ENCODE measurements at regions not wholly inside any gene's neighbourhood (a gene's known extent, or its start where the extent isn't known, plus 50 kb on each side); places are given as distances from the start of the nearest gene placed in this dataset.
"Not testable (repeated sequence)": the region's sequence is repeated elsewhere in the genome, so short reads cannot be mapped to it uniquely, and the experiment has no call there.

- H3K27me3 ChIP-seq (ENCODE audit: insufficient read depth, low read length): no peaks in the 10 kb centered on the region
- H2AFZ ChIP-seq (ENCODE audit: low read depth, low read length): no peak overlapping the region
- H3K4me3 ChIP-seq (ENCODE audit: low read length): no peak overlapping the region
Measured at GRCh38 chr10:23754179-23754578, 315.3 kb downstream of the OTUD1 start.

GRCh38 chr10:23754941-23755340 is 316.1 kb downstream of the OTUD1 start:
- Histone ChIP-seq H3K27me3 (ENCODE audit: insufficient read depth, low read length) (no peaks in the 10 kb centered on the region), H3K4me3 (ENCODE audit: low read length) (no peak overlapping the region), H2AFZ (ENCODE audit: low read depth, low read length) (no peak overlapping the region), H3K36me3 (ENCODE audit: insufficient read depth, low read length) (no peaks in the 10 kb centered on the region), H3K4me1 (ENCODE audit: insufficient read depth, low read length) (no peaks in the 10 kb centered on the region), H3K9me3 (ENCODE audit: low read length) (no peaks in the 10 kb centered on the region)

More at GRCh38 chr10:23754179-23754578, 315.3 kb downstream of the OTUD1 start:
- Histone ChIP-seq H3K9me3 (ENCODE audit: low read length) (no peaks in the 10 kb centered on the region), H3K36me3 (ENCODE audit: insufficient read depth, low read length) (no peaks in the 10 kb centered on the region), H3K4me1 (ENCODE audit: insufficient read depth, low read length) (no peaks in the 10 kb centered on the region)

- Histone ChIP-seq H3K9me3 (ENCODE audit: low read length) (no peaks in the 10 kb centered on the region), H3K4me3 (ENCODE audit: low read length) (no peak overlapping the region), H3K27me3 (ENCODE audit: insufficient read depth, low read length) (no peaks in the 10 kb centered on the region), H3K36me3 (ENCODE audit: insufficient read depth, low read length) (no peaks in the 10 kb centered on the region), H3K4me1 (ENCODE audit: insufficient read depth, low read length) (no peaks in the 10 kb centered on the region), H2AFZ (ENCODE audit: low read depth, low read length) (no peak overlapping the region)
Measured at GRCh38 chr10:23755556-23755955, 316.7 kb downstream of the OTUD1 start.

GRCh38 chr10:23768281-23768680 is 329.4 kb downstream of the OTUD1 start:
- H2AFZ ChIP-seq (ENCODE audit: low read depth, low read length): no peak overlapping the region

GRCh38 chr10:23777153-23777552 is 338.3 kb downstream of the OTUD1 start:
- Histone ChIP-seq H3K36me3 (ENCODE audit: insufficient read depth, low read length) (no peaks in the 10 kb centered on the region), H2AFZ (ENCODE audit: low read depth, low read length) (no peak overlapping the region), H3K4me3 (ENCODE audit: low read length) (no peak overlapping the region), H3K9me3 (ENCODE audit: low read length) (no peaks in the 10 kb centered on the region), H3K27me3 (ENCODE audit: insufficient read depth, low read length) (no peaks in the 10 kb centered on the region), H3K4me1 (ENCODE audit: insufficient read depth, low read length) (no peaks in the 10 kb centered on the region)

More at GRCh38 chr10:23768281-23768680, 329.4 kb downstream of the OTUD1 start:
- no peaks in the 10 kb centered on the region for H3K4me1 ChIP-seq (ENCODE audit: insufficient read depth, low read length)
- no peaks in the 10 kb centered on the region for H3K36me3 ChIP-seq (ENCODE audit: insufficient read depth, low read length)
- H3K27me3 ChIP-seq (ENCODE audit: insufficient read depth, low read length): no peaks in the 10 kb centered on the region
- H3K4me3 ChIP-seq (ENCODE audit: low read length): no peak overlapping the region
- no peaks in the 10 kb centered on the region for H3K9me3 ChIP-seq (ENCODE audit: low read length)

GRCh38 chr10:23779301-23779700 is 340.4 kb downstream of the OTUD1 start:
- Histone ChIP-seq H3K9me3 (ENCODE audit: low read length) (no peaks in the 10 kb centered on the region), H3K36me3 (ENCODE audit: insufficient read depth, low read length) (no peaks in the 10 kb centered on the region), H2AFZ (ENCODE audit: low read depth, low read length) (no peak overlapping the region), H3K4me1 (ENCODE audit: insufficient read depth, low read length) (no peaks in the 10 kb centered on the region), H3K4me3 (ENCODE audit: low read length) (no peak overlapping the region), H3K27me3 (ENCODE audit: insufficient read depth, low read length) (no peaks in the 10 kb centered on the region)

- no peaks in the 10 kb centered on the region for H3K9me3 ChIP-seq (ENCODE audit: low read length)
- H3K36me3 ChIP-seq (ENCODE audit: insufficient read depth, low read length): no peaks in the 10 kb centered on the region
- H2AFZ ChIP-seq (ENCODE audit: low read depth, low read length): no peak overlapping the region
- H3K4me1 ChIP-seq (ENCODE audit: insufficient read depth, low read length): no peaks in the 10 kb centered on the region
- no peak overlapping the region for H3K4me3 ChIP-seq (ENCODE audit: low read length)
- no peaks in the 10 kb centered on the region for H3K27me3 ChIP-seq (ENCODE audit: insufficient read depth, low read length)
Measured at GRCh38 chr10:23780331-23780730, 341.5 kb downstream of the OTUD1 start.

- no peak overlapping the region for H3K4me3 ChIP-seq (ENCODE audit: low read length)
- no peaks in the 10 kb centered on the region for H3K27me3 ChIP-seq (ENCODE audit: insufficient read depth, low read length)
- H2AFZ ChIP-seq (ENCODE audit: low read depth, low read length): no peak overlapping the region
- H3K4me1 ChIP-seq (ENCODE audit: insufficient read depth, low read length): no peaks in the 10 kb centered on the region
- H3K36me3 ChIP-seq (ENCODE audit: insufficient read depth, low read length): no peaks in the 10 kb centered on the region
- no peaks in the 10 kb centered on the region for H3K9me3 ChIP-seq (ENCODE audit: low read length)
Measured at GRCh38 chr10:23786594-23786993, 347.7 kb downstream of the OTUD1 start.

- H3K4me1 ChIP-seq (ENCODE audit: insufficient read depth, low read length): no peaks in the 10 kb centered on the region
- no peaks in the 10 kb centered on the region for H3K36me3 ChIP-seq (ENCODE audit: insufficient read depth, low read length)
- no peak overlapping the region for H2AFZ ChIP-seq (ENCODE audit: low read depth, low read length)
- H3K27me3 ChIP-seq (ENCODE audit: insufficient read depth, low read length): no peaks in the 10 kb centered on the region
- H3K4me3 ChIP-seq (ENCODE audit: low read length): no peak overlapping the region
- no peaks in the 10 kb centered on the region for H3K9me3 ChIP-seq (ENCODE audit: low read length)
Measured at GRCh38 chr10:23793577-23793976, 354.7 kb downstream of the OTUD1 start.

GRCh38 chr10:23797452-23797851 is 358.6 kb downstream of the OTUD1 start:
- not testable (repeated sequence) for H2AFZ ChIP-seq (ENCODE audit: low read depth, low read length); H3K9me3 ChIP-seq (ENCODE audit: low read length); H3K4me1 ChIP-seq (ENCODE audit: insufficient read depth, low read length); H3K27me3 ChIP-seq (ENCODE audit: insufficient read depth, low read length); H3K4me3 ChIP-seq (ENCODE audit: low read length); H3K36me3 ChIP-seq (ENCODE audit: insufficient read depth, low read length)

- Histone ChIP-seq H3K9me3 (ENCODE audit: low read length) (no peaks in the 10 kb centered on the region), H2AFZ (ENCODE audit: low read depth, low read length) (no peak overlapping the region), H3K4me3 (ENCODE audit: low read length) (no peak overlapping the region), H3K4me1 (ENCODE audit: insufficient read depth, low read length) (no peaks in the 10 kb centered on the region), H3K27me3 (ENCODE audit: insufficient read depth, low read length) (no peaks in the 10 kb centered on the region), H3K36me3 (ENCODE audit: insufficient read depth, low read length) (no peaks in the 10 kb centered on the region)
Measured at GRCh38 chr10:23804125-23804524, 365.2 kb downstream of the OTUD1 start.

- no peak overlapping the region for H2AFZ ChIP-seq (ENCODE audit: low read depth, low read length)
- H3K4me3 ChIP-seq (ENCODE audit: low read length): no peak overlapping the region
- peaks cover 4% of the 10 kb centered on the region for H3K4me1 ChIP-seq (ENCODE audit: insufficient read depth, low read length)
- no peaks in the 10 kb centered on the region for H3K36me3 ChIP-seq (ENCODE audit: insufficient read depth, low read length)
- H3K27me3 ChIP-seq (ENCODE audit: insufficient read depth, low read length): no peaks in the 10 kb centered on the region
- H3K9me3 ChIP-seq (ENCODE audit: low read length): no peaks in the 10 kb centered on the region
Measured at GRCh38 chr10:23813687-23814086, 374.8 kb downstream of the OTUD1 start.

- H3K36me3 ChIP-seq (ENCODE audit: insufficient read depth, low read length): no peaks in the 10 kb centered on the region
- no peaks in the 10 kb centered on the region for H3K9me3 ChIP-seq (ENCODE audit: low read length)
- H3K4me3 ChIP-seq (ENCODE audit: low read length): no peak overlapping the region
- H3K27me3 ChIP-seq (ENCODE audit: insufficient read depth, low read length): no peaks in the 10 kb centered on the region
- no peak overlapping the region for H2AFZ ChIP-seq (ENCODE audit: low read depth, low read length)
- peaks cover 7% of the 10 kb centered on the region for H3K4me1 ChIP-seq (ENCODE audit: insufficient read depth, low read length)
Measured at GRCh38 chr10:23818484-23818883, 379.6 kb downstream of the OTUD1 start.

- peaks cover 7% of the 10 kb centered on the region for H3K4me1 ChIP-seq (ENCODE audit: insufficient read depth, low read length)
- no peaks in the 10 kb centered on the region for H3K9me3 ChIP-seq (ENCODE audit: low read length)
- H3K4me3 ChIP-seq (ENCODE audit: low read length): no peak overlapping the region
- H3K36me3 ChIP-seq (ENCODE audit: insufficient read depth, low read length): no peaks in the 10 kb centered on the region
- H2AFZ ChIP-seq (ENCODE audit: low read depth, low read length): no peak overlapping the region
- no peaks in the 10 kb centered on the region for H3K27me3 ChIP-seq (ENCODE audit: insufficient read depth, low read length)
Measured at GRCh38 chr10:23820792-23821191, 381.9 kb downstream of the OTUD1 start.
